Activated B cell treated with CpG ODN at 0.5 μM for 24 hours (primary cell): ENCODE measurements at regions not wholly inside any gene's neighbourhood (a gene's known extent, or its start where the extent isn't known, plus 50 kb on each side); places are given as distances from the start of the nearest gene placed in this dataset.

Experiments used
- ATAC-seq: fragments of 200-7000 bp; cut with Tn5 transposase; one replicate; pipeline ENCODE4 v1.10.0; 2021; ENCODE audit warnings: low read depth, mild to moderate bottlenecking, moderate library complexity
- CTCF ChIA-PET: fragments of 350-600 bp; sonication (Branson Sonifier 250); formaldehyde crosslinking; loops from one replicate; lab custom pipeline; 2021; ENCODE audit warnings: antibody characterized with exemption; lab: Charles Lee
- POLR2A ChIA-PET: fragments of 350-600 bp; sonication (Branson Sonifier 250); formaldehyde crosslinking; loops from one replicate; lab custom pipeline; 2021; ENCODE audit warnings: antibody characterized with exemption; lab: Charles Lee
- DNase-seq: peaks from one replicate; pipeline ENCODE4 v3.0.0; 2022
- H3K27ac Mint-ChIP-seq: one replicate; pipeline ENCODE4 v1.8.0; 2020; ENCODE audit warnings: mixed read lengths
- H3K27me3 Mint-ChIP-seq: one replicate; pipeline ENCODE4 v1.8.0; 2021; ENCODE audit warnings: mixed read lengths
- H3K36me3 Mint-ChIP-seq: one replicate; pipeline ENCODE4 v1.8.0; 2021; ENCODE audit warnings: low read depth, mixed read lengths
- H3K4me1 Mint-ChIP-seq: one replicate; pipeline ENCODE4 v1.8.0; 2021; ENCODE audit warnings: mixed read lengths
- H3K4me3 Mint-ChIP-seq: one replicate; pipeline ENCODE4 v1.8.0; 2020; ENCODE audit warnings: mild to moderate bottlenecking, mixed read lengths
- H3K9me3 Mint-ChIP-seq: one replicate; pipeline ENCODE4 v1.8.0; 2020; ENCODE audit warnings: mixed read lengths
- intact Hi-C: fragments of 100-400 bp; cut with micrococcal nuclease; formaldehyde crosslinking; loops from one replicate; pipeline ENCODE4 v1.15.1; 2024
- TF ChIP-seq, protein P1 (sequence below): fragments of 200-600 bp; IDR thresholded peaks from one replicate; pipeline ENCODE4 v1.8.0; 2022; ENCODE audit warnings: antibody characterized with exemption, mild to moderate bottlenecking

DNA sequence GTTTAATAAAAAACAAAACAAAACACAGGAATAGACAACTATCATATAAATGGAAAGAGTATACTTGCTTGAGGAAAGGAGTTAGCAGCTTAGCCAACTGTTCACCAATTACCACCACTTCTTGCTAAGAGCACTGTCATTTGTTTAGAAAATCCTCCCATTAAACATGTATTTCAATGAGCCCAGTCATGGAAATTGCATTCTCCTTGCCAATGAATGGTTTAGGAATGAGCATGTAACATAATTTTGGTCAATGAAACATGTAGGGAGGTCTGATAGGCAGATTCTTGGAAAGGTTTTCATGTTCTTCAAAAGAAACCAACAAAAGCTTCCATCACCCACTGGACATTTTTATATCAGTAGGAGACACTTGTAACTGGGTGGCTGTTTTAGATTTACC, 502.8 kb upstream of the PAPPA start:
- intact Hi-C loops, result no loop called here
- ChIA-PET POLR2A (no interaction called here), CTCF (no interaction called here)
- H3K36me3 Mint-ChIP-seq, result no peaks in the 10 kb centered on the region
- no peak for DNase-seq
- no peak overlapping the region for H3K4me3 Mint-ChIP-seq
- peaks cover 3% of the 10 kb centered on the region for H3K27me3 Mint-ChIP-seq
- no peak for ATAC-seq
- TF ChIP-seq, protein P1, sequence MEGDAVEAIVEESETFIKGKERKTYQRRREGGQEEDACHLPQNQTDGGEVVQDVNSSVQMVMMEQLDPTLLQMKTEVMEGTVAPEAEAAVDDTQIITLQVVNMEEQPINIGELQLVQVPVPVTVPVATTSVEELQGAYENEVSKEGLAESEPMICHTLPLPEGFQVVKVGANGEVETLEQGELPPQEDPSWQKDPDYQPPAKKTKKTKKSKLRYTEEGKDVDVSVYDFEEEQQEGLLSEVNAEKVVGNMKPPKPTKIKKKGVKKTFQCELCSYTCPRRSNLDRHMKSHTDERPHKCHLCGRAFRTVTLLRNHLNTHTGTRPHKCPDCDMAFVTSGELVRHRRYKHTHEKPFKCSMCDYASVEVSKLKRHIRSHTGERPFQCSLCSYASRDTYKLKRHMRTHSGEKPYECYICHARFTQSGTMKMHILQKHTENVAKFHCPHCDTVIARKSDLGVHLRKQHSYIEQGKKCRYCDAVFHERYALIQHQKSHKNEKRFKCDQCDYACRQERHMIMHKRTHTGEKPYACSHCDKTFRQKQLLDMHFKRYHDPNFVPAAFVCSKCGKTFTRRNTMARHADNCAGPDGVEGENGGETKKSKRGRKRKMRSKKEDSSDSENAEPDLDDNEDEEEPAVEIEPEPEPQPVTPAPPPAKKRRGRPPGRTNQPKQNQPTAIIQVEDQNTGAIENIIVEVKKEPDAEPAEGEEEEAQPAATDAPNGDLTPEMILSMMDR, result no peak
- no peak overlapping the region for H3K27ac Mint-ChIP-seq
- no peaks in the 10 kb centered on the region for H3K4me1 Mint-ChIP-seq
- H3K9me3 Mint-ChIP-seq, result no peaks in the 10 kb centered on the region

DNA sequence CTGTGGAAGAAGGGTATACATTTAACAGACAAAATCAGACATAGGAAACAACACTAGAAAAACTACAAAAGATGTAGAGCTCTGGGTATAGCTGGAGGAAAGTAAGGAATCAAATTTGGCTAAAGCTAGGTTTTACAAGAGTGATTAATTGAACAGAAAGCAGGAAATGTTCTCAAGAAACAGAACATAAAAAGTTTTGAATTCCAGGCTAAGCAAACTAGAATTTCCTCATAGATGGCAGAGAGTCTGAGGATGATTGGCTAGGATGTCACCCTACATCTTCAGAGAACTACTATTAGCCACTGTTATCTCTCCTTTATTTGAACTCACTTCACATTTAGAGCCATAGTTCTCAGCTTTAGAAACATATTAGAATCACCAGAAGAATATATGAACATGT, 502.1 kb upstream of the PAPPA start:
- TF ChIP-seq, protein P1, result no peak
- DNase-seq, result no peak
- ChIA-PET POLR2A (no interaction called here), CTCF (no interaction called here)
- H3K4me3 Mint-ChIP-seq, result no peak overlapping the region
- intact Hi-C loops, result no loop called here
- no peak overlapping the region for H3K27ac Mint-ChIP-seq
- no peaks in the 10 kb centered on the region for H3K9me3 Mint-ChIP-seq
- no peaks in the 10 kb centered on the region for H3K36me3 Mint-ChIP-seq
- H3K27me3 Mint-ChIP-seq, result peaks cover under 1% of the 10 kb centered on the region
- ATAC-seq, result no peak
- H3K4me1 Mint-ChIP-seq, result no peaks in the 10 kb centered on the region

DNA sequence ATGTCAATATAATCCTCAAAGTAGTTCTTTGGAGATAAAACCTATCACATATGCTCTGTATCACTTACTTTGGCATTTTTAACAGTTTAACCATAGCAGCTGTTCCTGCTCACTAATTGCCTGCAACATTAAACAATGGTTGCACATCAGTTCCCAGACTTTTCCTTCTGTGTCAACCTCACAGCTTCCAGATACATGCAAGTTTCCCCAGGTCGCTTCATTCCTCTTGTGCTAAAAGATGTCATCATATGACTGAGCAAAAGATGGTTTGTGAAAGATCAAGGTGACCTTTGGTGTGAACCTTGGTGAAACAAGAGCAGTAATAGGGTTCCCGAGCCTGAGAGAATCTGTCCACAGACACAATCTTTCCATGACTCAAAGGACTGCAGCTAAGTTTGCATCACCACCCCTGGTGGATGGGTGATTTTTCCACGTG, 500.4 kb upstream of the PAPPA start:
- ChIA-PET CTCF (no interaction called here), POLR2A (no interaction called here)
- ATAC-seq (no peak), DNase-seq (no peak)
- no peaks in the 10 kb centered on the region for H3K4me1 Mint-ChIP-seq
- H3K27ac Mint-ChIP-seq, result no peak overlapping the region
- TF ChIP-seq, protein P1, result no peak
- no peak overlapping the region for H3K4me3 Mint-ChIP-seq
- H3K27me3 Mint-ChIP-seq, result peaks cover 2% of the 10 kb centered on the region
- intact Hi-C loops, result no loop called here
- no peaks in the 10 kb centered on the region for H3K36me3 Mint-ChIP-seq
- no peaks in the 10 kb centered on the region for H3K9me3 Mint-ChIP-seq

DNA sequence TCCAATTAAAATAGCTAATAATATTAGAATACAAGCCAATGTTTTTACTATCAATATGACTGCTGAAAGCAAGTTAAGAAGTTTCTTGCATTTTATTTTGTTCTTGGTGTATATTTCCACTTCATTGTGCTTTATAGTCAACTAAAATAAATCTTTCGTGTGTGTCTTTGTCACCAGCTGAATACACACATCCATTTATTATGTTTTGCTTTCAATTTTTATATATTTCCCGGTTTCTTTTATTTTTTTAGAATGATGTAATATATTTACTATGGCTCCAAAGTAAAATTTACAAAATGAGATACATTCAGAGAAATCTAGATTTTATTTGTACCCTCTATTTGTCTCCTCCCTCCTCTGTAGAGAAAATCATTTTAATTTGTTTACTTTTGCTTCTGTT, 495.9 kb upstream of the PAPPA start:
- no peaks in the 10 kb centered on the region for H3K9me3 Mint-ChIP-seq
- intact Hi-C loops, result no loop called here
- H3K27ac Mint-ChIP-seq, result no peak overlapping the region
- TF ChIP-seq, protein P1, result no peak
- ChIA-PET CTCF (no interaction called here), POLR2A (no interaction called here)
- no peaks in the 10 kb centered on the region for H3K4me1 Mint-ChIP-seq
- H3K4me3 Mint-ChIP-seq, result no peak overlapping the region
- DNase-seq (no peak), ATAC-seq (no peak)
- H3K36me3 Mint-ChIP-seq, result no peaks in the 10 kb centered on the region
- H3K27me3 Mint-ChIP-seq, result peaks cover 2% of the 10 kb centered on the region

DNA sequence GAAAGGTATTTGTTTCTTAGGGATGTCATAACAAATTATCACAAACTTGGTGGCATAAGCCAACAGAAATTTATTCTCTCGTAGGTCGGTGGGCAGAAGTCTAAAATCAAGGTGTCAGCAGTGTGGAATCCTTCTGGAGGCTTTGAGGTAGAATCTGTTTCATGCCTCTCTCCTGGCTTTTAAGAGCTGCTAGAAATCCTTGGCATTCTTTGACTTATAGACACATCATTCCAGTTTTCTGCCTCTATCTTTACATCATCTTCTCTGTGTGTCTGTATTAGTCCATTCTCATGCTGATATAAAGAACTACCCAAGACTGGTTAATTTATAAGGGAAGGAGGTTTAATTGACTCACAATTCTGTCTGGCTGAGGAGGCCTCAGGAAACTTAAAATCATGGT, 488.1 kb upstream of the PAPPA start:
- Mint-ChIP-seq H3K27me3 (no peaks in the 10 kb centered on the region), H3K9me3 (no peaks in the 10 kb centered on the region), H3K4me3 (no peak overlapping the region), H3K36me3 (no peaks in the 10 kb centered on the region), H3K27ac (no peak overlapping the region), H3K4me1 (no peaks in the 10 kb centered on the region)
- ChIA-PET POLR2A (no interaction called here), CTCF (no interaction called here)
- TF ChIP-seq, protein P1, result no peak
- no peak for DNase-seq
- no peak for ATAC-seq
- intact Hi-C loops, result no loop called here
